ENCODE measurements at regions not wholly inside any gene's neighbourhood (a gene's known extent, or its start where the extent isn't known, plus 50 kb on each side); places are given as distances from the start of the nearest gene placed in this dataset.

GRCh38 chr16:13359835-13360234 lies 458.4 kb downstream of the SHISA9 start:
- CTCF ChIA-PET: no interaction called here
- H3K9ac ChIP-seq (replicated peaks; ENCODE audit: extremely low read depth, insufficient read depth, low read length): no peak overlapping the region
- FAIRE-seq: no peak
- intact Hi-C loops (cut with micrococcal nuclease): no loop called here
- no peaks in the 10 kb centered on the region for H3K79me2 ChIP-seq (ENCODE audit: control insufficient read depth, insufficient read depth, low read length)
- H3K27me3 ChIP-seq (ENCODE audit: control insufficient read depth in 2 of 2, insufficient read depth in 2 of 2, low read length in 2 of 2): no peaks in the 10 kb centered on the region
- no peak overlapping the region for H2AFZ ChIP-seq (ENCODE audit: low read depth, low read length)
- no peak overlapping the region for H3K4me3 ChIP-seq (replicated peaks in 1 of 3; ENCODE audit: insufficient read depth in 1 of 3, low read depth in 1 of 3, low read length in 3 of 3)
- no peak for DNase-seq (ENCODE audit: low read depth, low spot score)
- no peaks in the 10 kb centered on the region for H3K9me3 ChIP-seq (replicated peaks; ENCODE audit: control insufficient read depth, insufficient read depth, low read length)
- H4K20me1 ChIP-seq (replicated peaks; ENCODE audit: control insufficient read depth, extremely low read depth, insufficient read depth, low read length): no peaks in the 10 kb centered on the region
- H3K36me3 ChIP-seq (ENCODE audit: control insufficient read depth in 2 of 2, extremely low read depth in 1 of 2, insufficient read depth in 2 of 2, low read length in 2 of 2): no peaks in the 10 kb centered on the region
- no peak overlapping the region for H3K27ac ChIP-seq (ENCODE audit: insufficient read depth, low read depth, low read length)
- no peak overlapping the region for H3K4me2 ChIP-seq (ENCODE audit: insufficient read depth, low read length)
- BruUV-seq (replicated peaks): no TSS peak
- TF ChIP-seq POLR2AphosphoS5 (IDR thresholded peaks at IDR 0.05; ENCODE audit: insufficient read depth, low read depth, low read length) (no peak), GATA2 (IDR thresholded peaks at IDR 0.05; ENCODE audit: insufficient read depth, insufficient read length, low read depth, low read length) (no peak), FOS (IDR thresholded peaks at IDR 0.05; ENCODE audit: borderline replicate concordance, insufficient read depth, low read length) (no peak), POLR2A (IDR thresholded peaks at IDR 0.05; ENCODE audit: low read depth, low read length) (no peak)
- dilution Hi-C loops (cut with MboI; ENCODE audit: extremely low pct_ligation_motif_present, low sequenced_read_pairs): no loop called here
- no peaks in the 10 kb centered on the region for H3K9me1 ChIP-seq (replicated peaks; ENCODE audit: control insufficient read depth, extremely low read depth, insufficient read depth, low read length)
- H3K4me1 ChIP-seq (ENCODE audit: control insufficient read depth, extremely low read depth, insufficient read depth, low read length): no peaks in the 10 kb centered on the region
- POLR2A ChIA-PET: no interaction called here

- Histone ChIP-seq H3K27ac (ENCODE audit: insufficient read depth, low read depth, low read length) (no peak overlapping the region), H3K9me3 (replicated peaks; ENCODE audit: control insufficient read depth, insufficient read depth, low read length) (peaks cover 7% of the 10 kb centered on the region), H3K4me3 (replicated peaks in 1 of 3; ENCODE audit: insufficient read depth in 1 of 3, low read depth in 1 of 3, low read length in 3 of 3) (no peak overlapping the region), H2AFZ (ENCODE audit: low read depth, low read length) (no peak overlapping the region), H3K4me2 (ENCODE audit: insufficient read depth, low read length) (no peak overlapping the region), H3K79me2 (ENCODE audit: control insufficient read depth, insufficient read depth, low read length) (no peaks in the 10 kb centered on the region), H3K9me1 (replicated peaks; ENCODE audit: control insufficient read depth, extremely low read depth, insufficient read depth, low read length) (no peaks in the 10 kb centered on the region), H3K36me3 (ENCODE audit: control insufficient read depth in 2 of 2, extremely low read depth in 1 of 2, insufficient read depth in 2 of 2, low read length in 2 of 2) (no peaks in the 10 kb centered on the region), H3K9ac (replicated peaks; ENCODE audit: extremely low read depth, insufficient read depth, low read length) (no peak overlapping the region), H3K4me1 (ENCODE audit: control insufficient read depth, extremely low read depth, insufficient read depth, low read length) (no peaks in the 10 kb centered on the region), H4K20me1 (replicated peaks; ENCODE audit: control insufficient read depth, extremely low read depth, insufficient read depth, low read length) (no peaks in the 10 kb centered on the region), H3K27me3 (ENCODE audit: control insufficient read depth in 2 of 2, insufficient read depth in 2 of 2, low read length in 2 of 2) (no peaks in the 10 kb centered on the region)
- intact Hi-C loops (cut with micrococcal nuclease) (no loop called here), dilution Hi-C loops (cut with MboI; ENCODE audit: extremely low pct_ligation_motif_present, low sequenced_read_pairs) (no loop called here)
- DNase-seq (ENCODE audit: low read depth, low spot score): no peak
- no peak for FAIRE-seq
- TF ChIP-seq FOS (IDR thresholded peaks at IDR 0.05; ENCODE audit: borderline replicate concordance, insufficient read depth, low read length): no peak
- no peak for TF ChIP-seq POLR2AphosphoS5 (IDR thresholded peaks at IDR 0.05; ENCODE audit: insufficient read depth, low read depth, low read length)
- TF ChIP-seq MAX (IDR thresholded peaks at IDR 0.05; ENCODE audit: insufficient read depth, insufficient read length): no peak
- TF ChIP-seq POLR2A (IDR thresholded peaks at IDR 0.05; ENCODE audit: low read depth, low read length): no peak
- no peak for TF ChIP-seq CTCF (IDR thresholded peaks at IDR 0.05; ENCODE audit: extremely low read depth in 1 of 2, insufficient read depth in 1 of 2, low read depth in 1 of 2, low read length in 2 of 2)
- no peak for TF ChIP-seq MYC (IDR thresholded peaks at IDR 0.05; ENCODE audit: low read depth, low read length)
- ChIA-PET POLR2A (no interaction called here), CTCF (no interaction called here)
- BruUV-seq (replicated peaks): no TSS peak
These were observed 471.0 kb downstream of the SHISA9 start for GRCh38 chr16:13372421-13372820.

All from endothelial cell of umbilical vein (primary cell).